HL-60 (cell line): ENCODE measurements at regions not wholly inside any gene's neighbourhood (a gene's known extent, or its start where the extent isn't known, plus 50 kb on each side); places are given as distances from the start of the nearest gene placed in this dataset.

Experiments used
- GABPA ChIP-seq: IDR thresholded peaks from 2 replicates; pipeline ENCODE4 v1.6.1; 2012; ENCODE audit warnings: low read depth
- TF ChIP-seq, protein P1 (sequence below): IDR thresholded peaks from one replicate; pipeline ENCODE4 v1.5.1; 2011; ENCODE audit warnings: low read length, control low read depth, inconsistent platforms; ENCODE audit not compliant: insufficient read depth

DNA sequence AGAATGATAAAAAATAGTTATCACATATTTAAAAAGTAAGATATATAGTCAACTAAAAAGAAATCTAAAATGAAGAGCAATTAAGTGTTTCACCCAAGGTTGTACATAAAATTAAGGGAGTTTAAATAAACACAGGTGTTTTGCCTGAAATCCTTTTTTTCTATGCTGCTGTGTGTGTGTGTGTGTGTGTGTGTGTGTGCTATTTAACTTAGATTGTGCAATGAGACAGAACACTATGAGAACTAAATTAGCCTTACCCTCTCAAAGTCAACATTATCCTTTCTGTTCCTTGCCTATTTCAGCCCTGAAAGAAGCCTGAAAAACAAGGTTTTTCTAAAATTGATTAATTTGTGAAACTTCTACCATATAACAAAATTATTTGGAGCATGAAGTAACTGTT, 516.2 kb downstream of the ELAVL2 start:
- no peak for TF ChIP-seq GABPA
- TF ChIP-seq, protein P1, sequence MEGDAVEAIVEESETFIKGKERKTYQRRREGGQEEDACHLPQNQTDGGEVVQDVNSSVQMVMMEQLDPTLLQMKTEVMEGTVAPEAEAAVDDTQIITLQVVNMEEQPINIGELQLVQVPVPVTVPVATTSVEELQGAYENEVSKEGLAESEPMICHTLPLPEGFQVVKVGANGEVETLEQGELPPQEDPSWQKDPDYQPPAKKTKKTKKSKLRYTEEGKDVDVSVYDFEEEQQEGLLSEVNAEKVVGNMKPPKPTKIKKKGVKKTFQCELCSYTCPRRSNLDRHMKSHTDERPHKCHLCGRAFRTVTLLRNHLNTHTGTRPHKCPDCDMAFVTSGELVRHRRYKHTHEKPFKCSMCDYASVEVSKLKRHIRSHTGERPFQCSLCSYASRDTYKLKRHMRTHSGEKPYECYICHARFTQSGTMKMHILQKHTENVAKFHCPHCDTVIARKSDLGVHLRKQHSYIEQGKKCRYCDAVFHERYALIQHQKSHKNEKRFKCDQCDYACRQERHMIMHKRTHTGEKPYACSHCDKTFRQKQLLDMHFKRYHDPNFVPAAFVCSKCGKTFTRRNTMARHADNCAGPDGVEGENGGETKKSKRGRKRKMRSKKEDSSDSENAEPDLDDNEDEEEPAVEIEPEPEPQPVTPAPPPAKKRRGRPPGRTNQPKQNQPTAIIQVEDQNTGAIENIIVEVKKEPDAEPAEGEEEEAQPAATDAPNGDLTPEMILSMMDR: no peak
